ENCODE measurements at regions not wholly inside any gene's neighbourhood (a gene's known extent, or its start where the extent isn't known, plus 50 kb on each side); places are given as distances from the start of the nearest gene placed in this dataset.
A peak's percentile ranks its signal among the peaks of the same experiment; 100 is the strongest.
"Not testable (repeated sequence)": the region's sequence is repeated elsewhere in the genome, so short reads cannot be mapped to it uniquely, and the experiment has no call there.

DNA sequence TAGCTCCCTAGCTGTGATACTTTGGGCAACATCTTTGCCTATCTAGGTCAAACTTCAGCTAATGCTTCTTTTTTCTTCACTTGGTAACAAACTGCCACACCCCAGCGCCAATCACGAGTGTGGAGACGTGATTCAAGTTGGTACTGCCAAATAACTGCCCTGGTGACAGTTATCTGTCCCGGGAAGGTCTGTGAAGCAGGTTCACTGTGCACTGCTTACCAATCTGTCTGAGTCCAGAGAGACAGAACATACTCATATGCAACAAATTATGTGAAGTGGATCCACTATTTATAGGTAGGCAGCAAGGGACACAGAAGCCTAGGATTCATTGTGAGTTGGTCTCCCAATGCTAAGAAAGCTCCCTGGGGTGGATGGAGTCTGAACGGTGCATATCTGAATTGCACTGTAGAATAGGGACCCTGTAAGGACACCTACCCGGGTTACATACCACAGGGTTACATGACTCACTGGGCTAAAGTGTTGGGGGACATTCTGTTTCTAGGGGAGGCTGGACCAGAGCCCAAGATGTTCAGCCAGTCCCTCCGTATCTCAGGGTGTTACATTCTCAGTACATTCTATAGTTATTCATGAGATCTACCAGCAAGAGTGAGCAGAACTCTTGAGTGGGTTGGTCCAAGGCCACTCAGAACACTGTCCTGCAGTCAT is 95.4 kb upstream of the STC2 start:
- DNase-seq (ENCODE audit: low read depth): no peak

DNA sequence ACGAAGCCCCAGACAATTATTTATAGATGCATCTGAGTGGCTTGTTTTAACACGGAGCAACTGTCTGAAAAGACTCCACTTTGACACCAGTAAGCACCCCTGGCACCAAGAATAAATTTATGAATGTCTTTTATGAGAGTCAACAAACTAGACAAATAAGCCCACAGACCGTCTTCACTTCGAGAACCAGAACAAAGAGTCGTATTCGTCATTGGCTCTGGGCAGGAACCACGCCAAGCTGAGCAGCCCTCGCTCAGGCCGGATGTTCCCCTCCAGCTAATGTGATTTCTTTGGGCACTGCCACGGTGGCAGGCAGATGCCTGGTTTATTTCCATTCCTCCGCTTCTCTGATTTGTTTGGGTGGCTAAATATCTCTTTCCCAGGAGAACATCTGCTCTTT is 91.9 kb upstream of the STC2 start:
- DNase-seq (ENCODE audit: low read depth): no peak

DNA sequence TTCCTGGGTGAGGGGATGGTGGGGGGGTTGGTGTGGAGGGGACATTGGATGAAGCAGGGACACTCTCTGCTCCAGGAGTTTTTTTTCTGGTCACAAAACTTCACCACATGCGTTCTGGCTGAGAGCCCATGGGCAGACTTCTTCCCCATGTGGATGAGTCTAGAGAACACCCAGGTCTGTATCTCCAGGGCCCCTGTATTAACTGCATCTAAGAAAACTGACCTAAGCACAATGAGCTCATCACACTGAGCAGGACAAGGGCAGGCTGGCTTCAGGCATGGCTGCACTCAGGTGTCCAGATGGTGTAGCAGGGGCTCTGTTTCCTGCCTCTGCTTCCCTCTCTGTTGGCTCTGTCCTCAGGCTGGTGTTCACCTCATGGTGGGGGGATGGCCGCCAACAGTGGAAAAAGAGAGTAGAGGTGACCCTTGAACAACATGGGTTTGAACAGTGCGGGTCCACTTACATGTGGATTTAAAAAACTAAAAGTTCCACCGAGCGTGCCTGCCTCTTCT is 85.3 kb upstream of the STC2 start:
- no peak for DNase-seq (ENCODE audit: low read depth)

DNA sequence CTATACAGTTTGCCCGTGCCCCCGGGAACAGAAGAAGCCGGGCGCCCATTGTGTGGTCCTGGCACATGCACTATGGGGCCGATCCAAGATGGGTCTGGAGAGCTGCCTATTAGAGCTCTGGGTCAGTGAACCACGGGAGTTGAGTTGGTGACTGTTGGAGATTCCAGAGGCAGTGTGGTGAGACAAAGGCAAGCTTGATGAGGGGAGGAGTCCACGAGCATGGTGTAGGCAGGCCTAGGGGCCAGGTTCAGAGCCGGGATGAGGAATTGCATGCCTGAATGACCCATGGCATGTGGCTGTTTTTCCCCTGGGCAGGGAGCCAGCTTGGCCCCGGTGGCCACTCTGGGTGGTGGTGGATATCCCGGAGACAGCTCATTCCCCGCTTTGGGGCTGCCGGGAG is 84.4 kb upstream of the STC2 start:
- peak; percentile 11 for DNase-seq (ENCODE audit: low read depth)

DNA sequence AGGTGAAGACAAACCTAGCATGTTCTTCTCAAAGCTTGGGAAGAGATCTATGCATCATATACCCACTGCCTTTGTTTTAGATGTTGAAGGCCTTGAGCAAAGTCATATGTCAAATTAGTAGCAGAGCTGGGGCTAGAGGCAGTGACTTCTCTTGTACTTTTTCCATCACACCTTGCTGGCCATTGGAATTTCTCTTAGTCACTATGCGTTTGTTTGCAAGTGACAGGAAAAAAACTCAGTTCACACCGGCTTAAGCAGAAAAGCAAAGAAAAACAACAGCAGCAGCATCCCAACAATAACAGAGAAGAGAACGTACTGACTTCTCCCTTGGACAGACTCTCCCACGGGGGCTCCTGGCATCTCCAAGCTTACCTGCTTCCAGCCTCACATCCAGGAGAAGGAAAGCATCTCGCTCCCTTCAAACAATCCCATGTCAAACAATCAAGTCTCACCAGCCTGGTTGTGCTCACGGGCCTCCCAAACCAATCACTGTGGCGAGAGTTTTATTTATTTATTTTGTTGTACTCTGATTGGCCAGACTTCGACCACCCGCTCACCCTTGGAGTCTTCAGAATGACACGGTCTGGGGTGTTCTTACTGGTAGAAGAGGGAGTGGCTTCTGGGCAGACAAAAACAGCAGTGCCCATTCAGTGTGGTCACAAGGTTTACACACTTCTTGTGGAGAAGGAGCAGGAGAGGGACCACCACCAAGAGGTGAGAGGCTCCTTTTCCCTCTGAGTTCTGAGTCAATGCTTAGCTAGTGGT is 83.8 kb upstream of the STC2 start:
- DNase-seq (ENCODE audit: low read depth): no peak

DNA sequence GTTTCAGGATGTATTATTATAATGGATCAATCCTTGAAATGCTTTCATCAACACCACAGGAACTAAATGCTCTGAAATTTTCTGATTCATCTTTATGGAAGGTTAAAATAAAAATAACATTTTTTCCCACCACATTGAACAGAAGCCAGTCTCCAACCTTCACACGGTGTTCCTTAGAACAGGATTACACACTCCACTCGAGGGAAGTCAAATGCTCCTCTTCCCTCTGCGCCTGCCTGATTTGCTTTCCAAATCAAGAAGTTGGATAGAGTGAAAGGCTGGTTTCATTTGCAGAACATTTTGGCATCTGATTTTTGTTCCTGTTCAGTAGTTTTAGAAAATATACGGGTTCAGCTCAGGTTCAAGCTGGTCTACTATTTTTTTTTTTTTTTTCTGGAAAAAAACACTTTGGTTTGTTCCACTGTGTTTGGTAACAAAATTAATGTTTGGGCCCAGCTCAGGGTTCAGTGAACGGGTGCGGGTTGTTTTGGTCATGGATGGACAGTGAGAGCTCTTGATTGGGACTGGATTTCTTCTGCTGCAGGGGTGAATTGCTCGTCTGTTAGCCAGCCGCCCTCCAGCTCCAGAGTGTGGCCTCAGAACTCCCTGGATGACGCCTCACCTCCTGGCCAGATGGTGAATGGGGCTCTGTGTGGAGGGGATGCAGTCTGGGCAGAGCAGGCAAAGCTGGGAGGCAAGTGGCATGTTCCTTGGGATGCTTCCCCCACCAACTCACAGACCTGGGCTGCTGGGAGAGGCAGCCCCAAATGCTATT is 82.4 kb upstream of the STC2 start:
- no peak for DNase-seq (ENCODE audit: low read depth)

DNA sequence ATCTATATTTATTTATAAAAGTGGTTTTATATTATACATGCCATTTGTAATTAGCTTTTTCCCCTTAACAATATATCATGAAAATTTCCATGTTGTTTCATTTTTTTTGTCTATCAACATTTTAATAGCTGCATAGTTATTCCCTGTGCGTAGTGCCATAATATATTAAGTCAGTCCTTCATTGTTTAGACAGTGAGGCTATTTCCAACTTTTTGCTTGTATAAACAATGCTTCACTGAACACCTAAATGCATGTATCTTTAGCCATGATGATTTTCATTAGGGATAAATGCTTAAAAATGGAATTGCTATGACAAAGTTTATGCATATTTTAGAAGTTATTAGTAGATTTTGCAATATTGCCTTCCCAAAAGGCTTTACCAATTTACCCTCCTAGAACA is 80.7 kb upstream of the STC2 start:
- no peak for DNase-seq (ENCODE audit: low read depth)

DNA sequence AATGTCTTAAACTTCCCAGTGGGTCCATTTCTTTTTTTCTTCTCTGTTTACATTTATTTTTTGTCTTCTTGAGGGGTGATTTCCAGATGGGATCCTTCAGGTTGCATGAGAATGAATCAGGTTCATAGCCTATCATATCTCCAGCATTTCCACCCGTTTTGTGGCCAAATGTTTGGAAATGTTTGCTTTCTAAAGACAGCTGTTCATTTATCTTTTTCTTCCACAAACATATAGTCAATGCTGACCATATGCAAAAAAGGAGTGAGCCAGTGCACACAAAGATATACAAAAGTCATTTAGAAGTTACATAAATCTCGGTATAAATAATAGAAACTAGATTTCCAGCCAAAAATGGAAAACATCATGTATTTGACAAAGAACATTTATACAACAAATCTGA is 71.6 kb upstream of the STC2 start:
- no peak for DNase-seq (ENCODE audit: low read depth)

DNA sequence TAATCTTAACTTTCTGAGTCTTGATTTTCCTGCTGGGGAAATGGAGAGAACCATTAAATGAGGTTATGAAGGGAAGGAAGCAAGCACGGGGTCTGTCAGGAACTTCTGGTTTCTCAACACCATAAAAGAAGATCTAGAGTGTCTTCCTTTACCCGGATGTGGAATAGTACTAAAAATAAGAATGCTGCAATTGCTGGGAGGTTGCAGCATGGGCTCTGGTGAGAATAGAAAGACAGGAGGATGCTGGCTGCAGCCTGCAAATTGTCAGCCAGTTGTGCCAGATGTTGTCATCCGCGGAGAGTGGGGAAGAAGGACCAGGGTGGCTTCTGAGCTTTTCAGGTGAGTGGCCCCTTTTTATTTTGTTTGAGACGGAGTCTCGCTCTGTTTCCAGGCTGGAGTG is 69.3 kb upstream of the STC2 start:
- DNase-seq (ENCODE audit: low read depth): no peak

DNA sequence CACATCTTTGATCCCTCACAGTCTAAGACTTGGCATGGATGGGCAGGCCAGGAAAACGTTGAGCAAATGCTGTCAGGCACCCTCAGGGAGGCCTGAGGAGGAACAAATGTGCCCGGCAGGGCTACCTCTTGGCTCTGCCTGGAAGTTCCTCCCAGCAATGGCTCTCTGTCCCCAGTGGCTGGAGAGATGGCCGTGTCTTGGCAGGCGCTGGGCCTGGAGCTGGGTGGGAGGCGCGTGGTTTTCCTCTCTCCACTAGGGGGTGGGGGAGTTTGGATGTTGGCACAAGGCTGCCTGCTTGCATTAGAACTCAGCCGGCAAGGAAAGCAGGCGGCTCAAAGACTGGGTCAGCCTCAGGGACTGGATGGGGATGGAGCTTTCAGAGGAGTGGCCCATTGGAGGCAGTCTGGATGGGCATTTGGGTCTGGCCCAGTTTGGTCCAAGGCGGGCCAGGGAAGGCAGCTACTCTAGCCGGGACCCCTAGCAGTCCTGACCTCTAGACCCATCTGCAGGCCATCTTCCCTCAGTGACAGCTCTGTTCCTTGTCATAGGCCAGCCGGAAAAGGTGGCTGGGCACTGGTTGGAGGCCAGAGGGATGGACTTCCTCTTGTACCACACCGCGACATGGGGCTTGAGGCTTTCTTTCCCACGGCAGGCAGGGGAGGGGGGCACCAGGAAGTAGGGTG is 68.2 kb upstream of the STC2 start:
- peak; percentile 33 for DNase-seq (ENCODE audit: low read depth)

DNA sequence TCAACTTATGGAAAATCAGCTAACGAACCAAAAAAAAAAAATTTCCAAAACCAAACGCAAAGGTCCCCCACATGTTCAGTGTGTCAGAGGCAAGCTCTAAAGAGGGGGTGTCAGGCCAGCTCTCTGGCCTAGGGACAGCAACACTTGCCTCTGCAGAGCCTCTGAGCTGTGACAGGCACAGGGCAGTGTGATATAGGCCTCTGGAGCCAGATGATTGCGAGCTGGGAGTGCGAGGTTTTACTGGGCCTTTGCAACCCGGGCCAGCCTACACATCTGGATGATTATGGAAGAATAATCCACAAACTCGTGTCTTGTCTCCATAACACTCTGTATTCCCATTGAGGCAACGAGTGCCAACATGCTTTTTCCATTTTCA is 67.7 kb upstream of the STC2 start:
- no peak for DNase-seq (ENCODE audit: low read depth)

DNA sequence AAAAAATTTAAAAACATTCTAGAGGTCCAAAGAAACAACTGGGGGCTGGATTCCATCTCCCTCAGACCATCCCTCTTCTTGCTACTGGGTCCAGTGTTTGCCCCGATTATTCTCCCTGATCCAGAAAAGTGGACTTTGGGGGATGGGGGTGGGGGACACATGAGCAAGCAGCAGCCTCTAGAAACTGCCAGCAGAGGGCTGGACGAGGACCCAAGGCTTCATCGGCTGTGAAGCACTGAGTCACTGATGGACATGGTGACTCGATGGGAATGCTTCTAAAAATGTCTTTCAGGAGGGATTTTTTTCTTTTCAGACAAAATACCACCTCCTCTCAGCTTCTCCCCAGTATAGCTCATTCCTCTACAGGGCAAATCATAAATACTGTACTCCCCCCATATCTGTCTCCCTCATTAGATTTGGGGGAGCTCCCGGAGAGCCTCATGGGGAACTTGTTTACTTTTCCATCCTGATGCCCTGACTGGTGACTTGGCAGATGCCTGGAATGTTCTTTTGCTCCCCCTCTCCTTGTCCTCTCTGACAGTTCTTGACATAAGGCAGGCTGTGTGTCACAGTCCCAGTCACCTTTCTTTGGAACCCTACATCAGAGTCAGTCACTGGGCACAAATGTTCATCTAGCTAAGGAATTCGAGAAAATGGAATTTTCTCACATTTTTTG is 67.2 kb upstream of the STC2 start:
- DNase-seq (ENCODE audit: low read depth): peak; percentile 84

DNA sequence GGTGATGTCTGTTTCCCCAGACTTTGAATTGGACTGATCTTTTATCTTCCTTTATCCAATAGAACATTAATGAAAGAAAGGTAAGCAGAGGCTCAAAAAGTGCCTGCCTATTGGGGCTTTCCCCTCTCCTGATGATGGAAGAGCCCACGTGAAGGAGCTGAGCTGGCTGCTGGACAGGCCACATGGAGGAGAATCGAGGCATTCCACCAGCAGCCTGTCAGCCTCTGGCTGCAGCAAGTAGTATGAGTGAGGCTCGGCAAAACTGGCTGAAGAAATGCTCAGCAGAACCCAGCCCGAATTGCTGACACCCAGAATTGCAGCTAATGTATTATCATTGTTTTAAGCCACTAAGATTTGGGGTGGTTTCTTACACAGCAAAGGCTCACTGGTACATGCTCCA is 66.5 kb upstream of the STC2 start:
- DNase-seq (ENCODE audit: low read depth): no peak

DNA sequence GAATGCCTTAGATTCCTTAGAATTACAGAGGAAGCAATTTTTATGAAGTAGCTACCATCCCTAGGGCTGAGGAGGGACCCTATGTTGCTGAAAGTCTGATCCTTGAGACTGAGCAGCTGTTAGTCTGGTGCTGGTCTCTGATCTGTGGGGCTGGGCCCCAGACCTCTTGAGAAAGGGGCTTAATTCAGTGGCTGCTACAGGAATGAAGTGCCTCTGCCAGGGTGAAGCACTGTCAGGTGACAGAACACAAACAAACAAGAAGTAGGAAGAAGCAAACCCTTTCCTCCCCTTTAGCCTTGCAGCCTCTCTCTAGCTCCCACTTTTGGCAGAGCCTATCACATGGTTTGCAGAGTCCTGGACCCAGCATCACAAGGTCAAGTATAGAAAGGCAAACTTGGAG is 64.0 kb upstream of the STC2 start:
- no peak for DNase-seq (ENCODE audit: low read depth)

DNA sequence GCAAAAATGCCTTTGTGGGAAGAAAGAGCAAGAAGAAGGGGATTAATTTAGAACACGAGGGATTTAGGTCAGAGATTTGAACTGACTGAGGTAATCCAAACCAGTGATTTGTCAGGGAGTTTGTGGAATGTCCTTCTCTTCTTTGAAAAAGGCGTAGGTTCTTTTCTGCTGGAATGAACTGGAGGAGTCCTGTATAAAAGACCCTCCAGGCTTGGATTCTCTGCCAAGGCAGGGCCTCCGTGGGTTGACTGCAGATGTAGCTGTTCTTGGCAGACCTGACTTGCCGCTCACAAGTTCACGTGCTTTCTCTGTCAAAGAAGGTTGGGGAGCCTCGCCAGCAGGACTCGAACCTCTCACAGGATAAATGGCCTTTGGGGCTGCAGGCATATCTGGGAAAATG is 62.8 kb upstream of the STC2 start:
- no peak for DNase-seq (ENCODE audit: low read depth)

DNA sequence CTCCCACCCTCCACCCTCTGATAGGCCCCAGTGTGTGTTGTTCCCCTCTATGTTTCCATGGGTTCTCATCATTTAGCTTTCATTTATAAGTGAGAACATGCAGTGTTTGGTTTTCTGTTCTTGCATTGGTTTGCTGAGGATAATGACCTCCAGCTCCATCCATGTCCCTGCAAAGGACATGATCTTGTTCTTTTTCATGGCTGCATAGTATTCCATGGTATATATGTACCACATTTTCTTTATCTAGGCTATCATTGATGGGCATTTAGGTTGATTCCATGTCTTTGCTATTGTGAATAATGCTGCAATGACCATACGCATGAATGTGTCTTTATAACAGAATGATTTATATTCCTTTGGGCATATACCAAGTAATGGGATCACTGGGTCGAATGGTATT is 59.1 kb upstream of the STC2 start:
- DNase-seq (ENCODE audit: low read depth): not testable (repeated sequence)

DNA sequence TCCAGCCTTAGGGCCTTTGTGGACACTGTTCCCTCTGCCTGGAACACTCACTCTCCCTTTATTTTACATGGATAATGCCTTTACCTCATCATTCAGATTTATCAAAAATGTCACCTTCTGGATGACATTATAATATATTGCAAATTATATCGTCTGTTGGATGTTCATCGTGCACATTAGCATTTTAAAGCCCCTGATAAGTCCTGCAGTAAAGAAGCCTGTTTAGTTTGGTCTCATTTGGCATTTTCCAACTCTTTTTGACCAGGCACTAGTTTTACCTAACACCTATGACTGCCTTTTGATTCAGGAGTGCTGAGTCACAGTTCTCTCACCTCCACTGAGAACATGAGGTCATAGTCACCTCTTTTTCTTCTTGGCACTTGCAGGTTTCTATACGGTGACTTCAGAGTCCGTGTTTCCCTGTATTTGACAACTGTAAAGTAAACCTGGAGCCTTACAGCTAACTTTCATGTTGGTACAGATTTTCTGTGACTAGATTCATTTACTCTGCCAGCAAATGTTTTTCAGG is 57.7 kb upstream of the STC2 start:
- DNase-seq (ENCODE audit: low read depth): no peak

DNA sequence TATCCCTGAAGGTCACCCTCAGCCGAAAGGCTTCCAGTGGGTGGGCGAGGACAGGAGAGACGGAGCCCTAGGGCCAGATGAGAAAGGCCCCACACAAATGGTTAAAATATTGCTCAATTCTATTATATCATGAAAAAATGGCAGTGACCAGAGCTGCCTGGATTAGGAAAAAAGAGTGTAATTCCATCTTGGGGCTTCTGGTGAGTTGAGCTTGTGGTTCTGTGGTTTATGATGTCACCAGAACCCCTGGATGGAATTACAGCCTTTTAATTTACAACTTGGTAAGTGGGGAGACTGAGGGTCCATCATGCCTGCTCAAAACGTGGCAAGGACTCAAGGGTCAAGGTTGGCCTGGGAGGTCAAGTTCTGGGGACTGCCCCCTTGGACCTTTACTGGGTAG is 55.5 kb upstream of the STC2 start:
- DNase-seq (ENCODE audit: low read depth): peak; percentile 9

DNA sequence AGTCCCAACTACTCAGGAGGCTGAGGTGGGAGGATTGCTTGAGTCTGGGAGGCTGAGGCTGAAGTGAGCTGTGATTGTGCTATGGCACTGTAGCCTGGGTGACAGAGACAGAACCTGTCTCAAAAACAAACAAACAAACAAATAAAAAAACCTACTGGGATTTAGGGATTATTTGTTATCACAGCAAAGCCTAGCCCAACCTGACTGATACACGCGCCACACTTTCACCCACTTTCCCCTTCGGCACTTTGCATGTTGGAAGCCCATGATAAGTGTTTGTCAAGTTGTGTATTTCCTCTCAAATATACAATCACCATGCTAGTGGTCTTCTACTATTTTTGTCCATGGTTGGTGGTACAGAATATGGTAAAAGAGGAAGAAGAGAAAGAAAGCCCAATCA is 50.5 kb upstream of the STC2 start:
- DNase-seq (ENCODE audit: low read depth): no peak
